H1 (cell line): ENCODE measurements at regions not wholly inside any gene's neighbourhood (a gene's known extent, or its start where the extent isn't known, plus 50 kb on each side); places are given as distances from the start of the nearest gene placed in this dataset.

Source experiments
- POLR2A ChIP-seq, 2 experiments: IDR thresholded peaks; 1 replicate in 1 of 2; 2 replicates in 1 of 2; pipeline ENCODE4 v1.6.1; 2011; ENCODE audit warnings: low read depth in 2 of 2, low read length in 2 of 2, mild to moderate bottlenecking in 2 of 2; ENCODE audit errors: control extremely low read depth in 1 of 2
- RNF2 ChIP-seq: fragments of 200-900, 300-1000 bp; sonication (generic); IDR thresholded peaks from 2 replicates; pipeline ENCODE4 v1.7.1; 2016; ENCODE audit warnings: borderline replicate concordance, low read depth, mild to moderate bottlenecking, antibody characterized with exemption, low read length; ENCODE audit not compliant: poor library complexity, severe bottlenecking; ENCODE audit errors: missing control alignments
- RXRA ChIP-seq: IDR thresholded peaks from 2 replicates; pipeline ENCODE4 v1.6.1; 2011; ENCODE audit warnings: low read depth, mild to moderate bottlenecking, low read length, moderate library complexity; ENCODE audit not compliant: insufficient read depth
- TCF12 ChIP-seq: IDR thresholded peaks from 2 replicates; pipeline ENCODE4 v1.6.1; 2011; ENCODE audit warnings: low read depth, mild to moderate bottlenecking, low read length
- TF ChIP-seq, protein P1 (sequence below): IDR thresholded peaks from 2 replicates; pipeline ENCODE4 v1.6.1; 2012; ENCODE audit warnings: inconsistent platforms

DNA sequence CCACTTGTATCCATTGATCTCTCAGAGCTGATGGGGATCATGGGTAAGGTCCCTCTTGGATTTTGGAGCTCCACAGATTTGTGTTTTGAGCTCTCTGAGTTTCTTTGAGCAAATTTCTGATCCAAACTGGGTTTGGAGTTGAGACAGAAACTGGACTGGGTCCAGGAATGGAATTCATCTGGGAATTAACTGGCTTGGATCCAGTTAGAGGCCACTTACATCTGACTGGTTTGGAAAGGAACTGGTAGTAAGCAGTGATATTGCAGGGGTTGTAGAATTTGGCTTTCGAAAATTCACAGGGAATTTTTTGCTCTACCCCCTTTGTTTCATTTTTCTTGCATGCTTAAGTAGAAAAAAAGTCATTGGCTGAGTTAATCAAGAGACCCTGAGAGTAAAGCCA lies 245.6 kb downstream of the SEMA3D start (continued):
- TF ChIP-seq, protein P1, sequence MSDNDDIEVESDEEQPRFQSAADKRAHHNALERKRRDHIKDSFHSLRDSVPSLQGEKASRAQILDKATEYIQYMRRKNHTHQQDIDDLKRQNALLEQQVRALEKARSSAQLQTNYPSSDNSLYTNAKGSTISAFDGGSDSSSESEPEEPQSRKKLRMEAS: no peak
- no peak for TF ChIP-seq RNF2
- no peak for TF ChIP-seq TCF12
- TF ChIP-seq RXRA: no peak
- no peak for TF ChIP-seq POLR2A (IDR thresholded peaks at IDR 0.05; ENCODE audit: control extremely low read depth in 1 of 2, low read depth in 2 of 2, low read length in 2 of 2)
